HepG2 (cell line): ENCODE measurements at regions not wholly inside any gene's neighbourhood (a gene's known extent, or its start where the extent isn't known, plus 50 kb on each side); places are given as distances from the start of the nearest gene placed in this dataset.

Source experiments
- ARNTL ChIP-seq: sonication (generic); formaldehyde crosslinking; IDR thresholded peaks from 2 replicates; pipeline ENCODE4 v1.4.0; 2020; ENCODE audit warnings: mild to moderate bottlenecking, missing genetic modification reagents
- ATF1 ChIP-seq: IDR thresholded peaks from 2 replicates; pipeline ENCODE4 v1.6.1; 2016; ENCODE audit warnings: mild to moderate bottlenecking, control low read depth
- CCDC6 ChIP-seq: sonication (generic); formaldehyde crosslinking; IDR thresholded peaks from 2 replicates; pipeline ENCODE4 v1.8.1; 2022; ENCODE audit warnings: mild to moderate bottlenecking, missing genetic modification reagents, moderate library complexity
- ETS1 ChIP-seq: sonication (generic); formaldehyde crosslinking; IDR thresholded peaks from 2 replicates; pipeline ENCODE4 v1.4.0; 2020; ENCODE audit warnings: missing genetic modification reagents
- ETV5 ChIP-seq: IDR thresholded peaks from 2 replicates; pipeline ENCODE4 v1.6.1; 2018; ENCODE audit warnings: missing biosample characterization, missing genetic modification reagents, inconsistent platforms, borderline replicate concordance
- EZH2 ChIP-seq: conservative IDR thresholded peaks from 2 replicates; pipeline ENCODE4 v1.6.1; 2012; ENCODE audit warnings: mild to moderate bottlenecking, low read depth, low read length, moderate library complexity
- HDAC6 ChIP-seq: fragments of 200-600 bp; sonication (generic); IDR thresholded peaks from 2 replicates; pipeline ENCODE4 v1.7.0; 2017; ENCODE audit warnings: mild to moderate bottlenecking, antibody characterized with exemption, low read length, low read depth
- MED13 ChIP-seq: sonication (generic); formaldehyde crosslinking; IDR thresholded peaks from 2 replicates; pipeline ENCODE4 v1.5.0; 2020; ENCODE audit warnings: missing genetic modification reagents
- MTF2 ChIP-seq: sonication (generic); formaldehyde crosslinking; IDR thresholded peaks from 2 replicates; pipeline ENCODE4 v1.5.0; 2020; ENCODE audit warnings: missing genetic modification reagents, borderline replicate concordance
- MYPOP ChIP-seq: sonication (generic); formaldehyde crosslinking; IDR thresholded peaks from 2 replicates; pipeline ENCODE4 v1.8.1; 2023; ENCODE audit warnings: mild to moderate bottlenecking, moderate library complexity, missing genetic modification reagents
- RBM22 ChIP-seq: fragments of 200-400 bp; formaldehyde crosslinking; optimal IDR thresholded peaks from 2 replicates; pipeline ENCODE3; 2017; ENCODE audit warnings: mild to moderate bottlenecking, low read length, moderate library complexity
- RNF2 ChIP-seq: fragments of 450-650 bp; conservative IDR thresholded peaks from 2 replicates; pipeline ENCODE4 v1.6.1; 2016; ENCODE audit warnings: low read depth
- SMC3 ChIP-seq: IDR thresholded peaks from 2 replicates; pipeline ENCODE4 v1.6.1; 2011; ENCODE audit warnings: low read length, improper control_type of control experiment
- SRSF4 ChIP-seq: fragments of 200-400 bp; formaldehyde crosslinking; IDR thresholded peaks from one replicate; pipeline ENCODE4 v1.6.1; 2018; ENCODE audit warnings: mild to moderate bottlenecking, low read depth, low read length, moderate library complexity; ENCODE audit not compliant: poor library complexity, severe bottlenecking
- TEAD3 ChIP-seq: optimal IDR thresholded peaks from 2 replicates; pipeline ENCODE3; 2016; ENCODE audit warnings: borderline replicate concordance
- XBP1 ChIP-seq: sonication (generic); formaldehyde crosslinking; IDR thresholded peaks from 2 replicates; pipeline ENCODE4 v1.5.0; 2020; ENCODE audit warnings: missing genetic modification reagents
- ZEB1 ChIP-seq: IDR thresholded peaks from 2 replicates; pipeline ENCODE4 v1.6.1; 2012; ENCODE audit warnings: mild to moderate bottlenecking, low read depth, inconsistent platforms; ENCODE audit not compliant: insufficient replicate concordance
- ZMYM3 ChIP-seq: sonication (generic); formaldehyde crosslinking; IDR thresholded peaks from 2 replicates; pipeline ENCODE4 v1.5.1; 2020; ENCODE audit warnings: mild to moderate bottlenecking, missing genetic modification reagents
- ZNF264 ChIP-seq: sonication (generic); formaldehyde crosslinking; IDR thresholded peaks from 2 replicates; pipeline ENCODE4 v1.4.0; 2020; ENCODE audit warnings: missing genetic modification reagents
- ZNF691 ChIP-seq: sonication (generic); formaldehyde crosslinking; IDR thresholded peaks from 2 replicates; pipeline ENCODE4 v1.4.0; 2020; ENCODE audit warnings: missing genetic modification reagents, low read depth, mild to moderate bottlenecking, borderline replicate concordance
- ZNF800 ChIP-seq: sonication (generic); formaldehyde crosslinking; IDR thresholded peaks from 2 replicates; pipeline ENCODE4 v1.4.0; 2020; ENCODE audit warnings: missing genetic modification reagents
- TF ChIP-seq, protein P1 (sequence below): sonication (generic); formaldehyde crosslinking; IDR thresholded peaks from 2 replicates; pipeline ENCODE4 v1.4.0; 2020; ENCODE audit warnings: mild to moderate bottlenecking, missing genetic modification reagents
- TF ChIP-seq, protein P2 (sequence below): fragments of 450-650 bp; IDR thresholded peaks from 2 replicates; pipeline ENCODE4 v1.6.1; 2017; ENCODE audit warnings: mild to moderate bottlenecking

DNA sequence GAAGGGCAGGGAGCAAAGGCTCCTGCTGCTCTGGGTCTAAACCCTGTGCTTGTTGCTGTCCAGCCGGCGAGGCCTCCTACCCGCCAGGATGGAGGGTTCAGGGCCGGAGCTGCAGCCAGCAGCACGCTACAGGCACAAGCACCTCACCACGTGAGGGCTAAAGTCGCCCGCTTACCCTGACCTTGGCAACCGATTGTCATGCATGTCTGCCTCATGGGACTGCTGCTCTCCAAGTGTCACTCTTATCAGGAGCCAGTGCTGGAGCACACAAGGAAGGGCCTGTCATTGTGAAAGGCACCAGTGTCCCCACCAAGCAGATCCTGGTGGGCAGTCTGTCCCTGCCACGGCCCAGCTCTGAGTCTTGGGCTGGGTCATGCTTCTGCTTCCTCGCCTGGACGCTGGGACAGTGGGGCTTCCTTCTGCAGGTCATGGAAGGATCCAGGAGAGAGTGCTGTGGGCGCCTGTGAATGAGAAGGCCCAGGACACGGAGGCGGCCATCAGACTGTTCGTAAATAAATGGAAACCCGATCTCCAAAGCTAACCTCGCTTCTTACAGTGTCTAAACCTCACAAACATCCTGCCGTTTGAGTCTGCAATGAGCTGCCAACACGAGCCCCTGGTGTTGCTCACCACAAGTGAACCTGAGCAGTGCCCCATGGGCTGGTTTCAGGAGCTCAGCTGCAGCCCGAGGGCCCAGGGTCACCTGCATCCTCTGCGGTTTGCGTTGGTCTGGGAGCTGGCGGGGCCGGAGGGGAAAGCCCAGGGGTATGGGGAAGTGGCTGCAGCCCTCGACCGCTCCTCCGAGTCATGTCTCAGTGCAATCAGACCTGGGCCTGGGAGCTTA is 58.2 kb upstream of the RXRA start (continued):
- TF ChIP-seq SRSF4, result no peak
- no peak for TF ChIP-seq ZNF264 (CRISPR knock-in tag)
- TF ChIP-seq ZNF800, result no peak
- no peak for TF ChIP-seq MED13
- TF ChIP-seq, protein P1, sequence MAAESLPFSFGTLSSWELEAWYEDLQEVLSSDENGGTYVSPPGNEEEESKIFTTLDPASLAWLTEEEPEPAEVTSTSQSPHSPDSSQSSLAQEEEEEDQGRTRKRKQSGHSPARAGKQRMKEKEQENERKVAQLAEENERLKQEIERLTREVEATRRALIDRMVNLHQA (CRISPR knock-in tag), result no peak
- no peak for TF ChIP-seq MYPOP (CRISPR knock-in tag)
- no peak for TF ChIP-seq CCDC6
- TF ChIP-seq RNF2, result no peak
- TF ChIP-seq ETV5 (CRISPR knock-in tag), result no peak
- TF ChIP-seq ZEB1, result no peak
- no peak for TF ChIP-seq RBM22
- no peak for TF ChIP-seq MTF2 (CRISPR knock-in tag)
- no peak for TF ChIP-seq ATF1 (CRISPR knock-in tag)
- TF ChIP-seq ARNTL (CRISPR knock-in tag), result peak; percentile 68; the same call in 1 of the 2 replicates
- no peak for TF ChIP-seq SMC3
- TF ChIP-seq EZH2, result no peak
- no peak for TF ChIP-seq ZMYM3 (CRISPR knock-in tag)
- no peak for TF ChIP-seq HDAC6
- TF ChIP-seq XBP1, result no peak
- peak; percentile 30 for TF ChIP-seq TEAD3 (CRISPR knock-in tag)
- TF ChIP-seq ETS1, result no peak
- TF ChIP-seq, protein P2, sequence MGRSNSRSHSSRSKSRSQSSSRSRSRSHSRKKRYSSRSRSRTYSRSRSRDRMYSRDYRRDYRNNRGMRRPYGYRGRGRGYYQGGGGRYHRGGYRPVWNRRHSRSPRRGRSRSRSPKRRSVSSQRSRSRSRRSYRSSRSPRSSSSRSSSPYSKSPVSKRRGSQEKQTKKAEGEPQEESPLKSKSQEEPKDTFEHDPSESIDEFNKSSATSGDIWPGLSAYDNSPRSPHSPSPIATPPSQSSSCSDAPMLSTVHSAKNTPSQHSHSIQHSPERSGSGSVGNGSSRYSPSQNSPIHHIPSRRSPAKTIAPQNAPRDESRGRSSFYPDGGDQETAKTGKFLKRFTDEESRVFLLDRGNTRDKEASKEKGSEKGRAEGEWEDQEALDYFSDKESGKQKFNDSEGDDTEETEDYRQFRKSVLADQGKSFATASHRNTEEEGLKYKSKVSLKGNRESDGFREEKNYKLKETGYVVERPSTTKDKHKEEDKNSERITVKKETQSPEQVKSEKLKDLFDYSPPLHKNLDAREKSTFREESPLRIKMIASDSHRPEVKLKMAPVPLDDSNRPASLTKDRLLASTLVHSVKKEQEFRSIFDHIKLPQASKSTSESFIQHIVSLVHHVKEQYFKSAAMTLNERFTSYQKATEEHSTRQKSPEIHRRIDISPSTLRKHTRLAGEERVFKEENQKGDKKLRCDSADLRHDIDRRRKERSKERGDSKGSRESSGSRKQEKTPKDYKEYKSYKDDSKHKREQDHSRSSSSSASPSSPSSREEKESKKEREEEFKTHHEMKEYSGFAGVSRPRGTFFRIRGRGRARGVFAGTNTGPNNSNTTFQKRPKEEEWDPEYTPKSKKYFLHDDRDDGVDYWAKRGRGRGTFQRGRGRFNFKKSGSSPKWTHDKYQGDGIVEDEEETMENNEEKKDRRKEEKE, result no peak
- no peak for TF ChIP-seq ZNF691 (CRISPR knock-in tag)
